ENCODE measurements at regions not wholly inside any gene's neighbourhood (a gene's known extent, or its start where the extent isn't known, plus 50 kb on each side); places are given as distances from the start of the nearest gene placed in this dataset.

GRCh38 chr6:74567281-74567922 lies 638.5 kb downstream of the COL12A1 start:
- no peaks in the 10 kb centered on the region for H3K27me3 Mint-ChIP-seq (ENCODE audit: insufficient read depth, unreplicated experiment)
- H3K4me3 Mint-ChIP-seq (ENCODE audit: unreplicated experiment) = no peak overlapping the region
- no peak overlapping the region for H3K27ac Mint-ChIP-seq (ENCODE audit: low read depth, unreplicated experiment)
- ChIA-PET POLR2A (interaction anchor here (0.7 kb wide), 1 partner anchor 312 kb away, joined by 3 read pairs; no protein-coding TSS in a partner anchor), CTCF (no interaction called here)
- no peak for DNase-seq (ENCODE audit: unreplicated experiment)
- no peak for TF ChIP-seq CTCF (IDR thresholded peaks at IDR 0.05; ENCODE audit: unreplicated experiment)
- no peaks in the 10 kb centered on the region for H3K36me3 Mint-ChIP-seq (ENCODE audit: insufficient read depth, unreplicated experiment)
- no peaks in the 10 kb centered on the region for H3K9me3 Mint-ChIP-seq (ENCODE audit: unreplicated experiment)
- no TSS peak for BruUV-seq (replicated peaks)
- intact Hi-C loops (cut with micrococcal nuclease) = no loop called here
- H3K4me1 Mint-ChIP-seq (ENCODE audit: insufficient read depth, unreplicated experiment) = no peaks in the 10 kb centered on the region

- H3K36me3 Mint-ChIP-seq (ENCODE audit: insufficient read depth, unreplicated experiment) = no peaks in the 10 kb centered on the region
- no peaks in the 10 kb centered on the region for H3K4me1 Mint-ChIP-seq (ENCODE audit: insufficient read depth, unreplicated experiment)
- H3K9me3 Mint-ChIP-seq (ENCODE audit: unreplicated experiment) = peaks cover 5% of the 10 kb centered on the region
- H3K27ac Mint-ChIP-seq (ENCODE audit: low read depth, unreplicated experiment) = no peak overlapping the region
- intact Hi-C loops (cut with micrococcal nuclease) = no loop called here
- no peak for TF ChIP-seq CTCF (IDR thresholded peaks at IDR 0.05; ENCODE audit: unreplicated experiment)
- BruUV-seq (replicated peaks) = no TSS peak
- no peak overlapping the region for H3K4me3 Mint-ChIP-seq (ENCODE audit: unreplicated experiment)
- DNase-seq (ENCODE audit: unreplicated experiment) = no peak
- POLR2A ChIA-PET = no interaction called here
- H3K27me3 Mint-ChIP-seq (ENCODE audit: insufficient read depth, unreplicated experiment) = no peaks in the 10 kb centered on the region
- CTCF ChIA-PET = no interaction called here
Measured at GRCh38 chr6:74557236-74557635, 648.6 kb downstream of the COL12A1 start.

DNA sequence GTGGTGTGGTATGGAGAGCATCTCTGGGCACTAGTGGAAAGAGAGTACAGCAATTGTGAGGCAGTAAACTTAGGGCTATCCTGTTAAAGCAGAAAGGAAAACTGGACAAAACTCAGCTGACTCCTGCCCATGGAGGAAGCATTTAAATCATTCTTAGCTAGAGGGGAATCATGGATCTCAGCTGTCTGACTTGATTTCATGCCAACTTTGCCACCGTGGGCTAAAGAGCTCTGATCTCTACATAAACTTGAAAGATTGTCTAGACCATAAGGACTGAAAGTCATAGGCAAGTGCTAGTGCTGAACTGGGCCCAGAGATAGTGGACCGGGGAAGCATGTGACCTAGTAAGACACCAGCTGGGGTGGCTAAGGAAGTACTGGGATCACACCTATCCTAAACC lies 651.8 kb downstream of the COL12A1 start:
- Mint-ChIP-seq H3K9me3 (ENCODE audit: unreplicated experiment) (peaks cover 6% of the 10 kb centered on the region), H3K4me1 (ENCODE audit: insufficient read depth, unreplicated experiment) (no peaks in the 10 kb centered on the region), H3K27ac (ENCODE audit: low read depth, unreplicated experiment) (no peak overlapping the region), H3K27me3 (ENCODE audit: insufficient read depth, unreplicated experiment) (no peaks in the 10 kb centered on the region), H3K36me3 (ENCODE audit: insufficient read depth, unreplicated experiment) (no peaks in the 10 kb centered on the region), H3K4me3 (ENCODE audit: unreplicated experiment) (no peak overlapping the region)
- ChIA-PET POLR2A (interaction anchor here (0.8 kb wide), 1 partner anchor 10 kb away, joined by 3 read pairs; no protein-coding TSS in a partner anchor), CTCF (interaction anchor here (0.7 to 1.1 kb wide), 4 partner anchors 20 to 185 kb away, joined by 3 read pairs; no protein-coding TSS in a partner anchor)
- no peak for TF ChIP-seq CTCF (IDR thresholded peaks at IDR 0.05; ENCODE audit: unreplicated experiment)
- DNase-seq (ENCODE audit: unreplicated experiment) = no peak
- BruUV-seq (replicated peaks) = no TSS peak
- intact Hi-C loops (cut with micrococcal nuclease) = no loop called here

GRCh38 chr6:74551896-74552295 lies 654.0 kb downstream of the COL12A1 start:
- intact Hi-C loops (cut with micrococcal nuclease) = no loop called here

More at GRCh38 chr6:74551896-74552295, 654.0 kb downstream of the COL12A1 start:
- Mint-ChIP-seq H3K27ac (ENCODE audit: low read depth, unreplicated experiment) (no peak overlapping the region), H3K4me3 (ENCODE audit: unreplicated experiment) (no peak overlapping the region), H3K36me3 (ENCODE audit: insufficient read depth, unreplicated experiment) (no peaks in the 10 kb centered on the region), H3K27me3 (ENCODE audit: insufficient read depth, unreplicated experiment) (no peaks in the 10 kb centered on the region), H3K4me1 (ENCODE audit: insufficient read depth, unreplicated experiment) (no peaks in the 10 kb centered on the region), H3K9me3 (ENCODE audit: unreplicated experiment) (peaks cover 6% of the 10 kb centered on the region)
- CTCF ChIA-PET = interaction anchor here (0.5 kb wide), 1 partner anchor 120 kb away, joined by 4 read pairs; no protein-coding TSS in a partner anchor
- peak; percentile 35 for DNase-seq (ENCODE audit: unreplicated experiment)
- TF ChIP-seq CTCF (IDR thresholded peaks at IDR 0.05; ENCODE audit: unreplicated experiment) = no peak
- BruUV-seq (replicated peaks) = no TSS peak
- POLR2A ChIA-PET = interaction anchor here (0.5 to 0.7 kb wide), 2 partner anchors 44 to 111 kb away, joined by 3 to 5 read pairs; no protein-coding TSS in a partner anchor
